Effector memory CD8-positive, alpha-beta T cell (primary cell): ENCODE measurements at regions not wholly inside any gene's neighbourhood (a gene's known extent, or its start where the extent isn't known, plus 50 kb on each side); places are given as distances from the start of the nearest gene placed in this dataset.

Experiments used
- ATAC-seq: fragments of 150-1000 bp; cut with Tn5 transposase; replicated peaks from 2 replicates; pipeline ENCODE4 v1.10.0; 2021; ENCODE audit warnings: mild to moderate bottlenecking, moderate library complexity
- DNase-seq, 3 experiments: peaks; one replicate each; pipeline ENCODE4 v3.0.0; 2021
- H3K27ac Mint-ChIP-seq, 2 donors: one replicate each; pipeline ENCODE4 v1.8.0; 2022; ENCODE audit warnings: mild to moderate bottlenecking in 2 of 2, mixed read lengths in 2 of 2, moderate library complexity in 2 of 2
- H3K27me3 Mint-ChIP-seq, 2 donors: one replicate each; pipeline ENCODE4 v1.8.0; 2022; ENCODE audit warnings: mixed read lengths in 2 of 2
- H3K36me3 Mint-ChIP-seq: one replicate; pipeline ENCODE4 v1.8.0; 2022; ENCODE audit warnings: mild to moderate bottlenecking, moderate library complexity, mixed read lengths; ENCODE audit not compliant: insufficient read depth
- H3K4me1 Mint-ChIP-seq, 2 donors: one replicate each; pipeline ENCODE4 v1.8.0; 2022; ENCODE audit warnings: low read depth in 2 of 2, mixed read lengths in 2 of 2
- H3K4me3 Mint-ChIP-seq, 2 donors: one replicate each; pipeline ENCODE4 v1.8.0; 2022; ENCODE audit warnings: mild to moderate bottlenecking in 2 of 2, mixed read lengths in 2 of 2, moderate library complexity in 2 of 2
- H3K9me3 Mint-ChIP-seq, 2 donors: one replicate each; pipeline ENCODE4 v1.8.0; 2022; ENCODE audit warnings: mixed read lengths in 2 of 2

- Mint-ChIP-seq H3K4me1 (no peaks in the 10 kb centered on the region), H3K36me3 (no peaks in the 10 kb centered on the region), H3K9me3 (no peaks in the 10 kb centered on the region), H3K27me3 (peaks cover 47 to 58% of the 10 kb centered on the region in 2 donors), H3K4me3 (no peak overlapping the region), H3K27ac (no peak overlapping the region)
- ATAC-seq (no peak), DNase-seq (no peak)
Measured at GRCh38 chr9:7228726-7229125, 471.0 kb downstream of the KDM4C start.

GRCh38 chr9:7227951-7228350 lies 470.2 kb downstream of the KDM4C start:
- no peak overlapping the region for H3K4me3 Mint-ChIP-seq
- H3K4me1 Mint-ChIP-seq = no peaks in the 10 kb centered on the region
- H3K27ac Mint-ChIP-seq = no peak overlapping the region
- no peaks in the 10 kb centered on the region for H3K36me3 Mint-ChIP-seq
- H3K27me3 Mint-ChIP-seq = peaks cover 46 to 58% of the 10 kb centered on the region in 2 donors
- DNase-seq (no peak), ATAC-seq (no peak)
- H3K9me3 Mint-ChIP-seq = no peaks in the 10 kb centered on the region

GRCh38 chr9:7226007-7226640 lies 468.4 kb downstream of the KDM4C start:
- Mint-ChIP-seq H3K27ac (no peak overlapping the region), H3K4me1 (no peaks in the 10 kb centered on the region), H3K4me3 (no peak overlapping the region), H3K9me3 (no peaks in the 10 kb centered on the region), H3K27me3 (peaks cover 39 to 48% of the 10 kb centered on the region in 2 donors), H3K36me3 (no peaks in the 10 kb centered on the region)
- DNase-seq (no peak), ATAC-seq (no peak)
